Vagina (tissue), 2 donors: ENCODE measurements at regions not wholly inside any gene's neighbourhood (a gene's known extent, or its start where the extent isn't known, plus 50 kb on each side); places are given as distances from the start of the nearest gene placed in this dataset.

Source experiments
- CTCF ChIP-seq, 3 experiments: fragments of 450-650 bp in 2 of 3; fragments of 200-600 bp in 1 of 3; sonication (generic) in 1 of 3; IDR thresholded peaks; one replicate each; pipeline ENCODE4 v1.5.1; 2017 to 2019; ENCODE audit warnings: antibody characterized with exemption in 3 of 3, mild to moderate bottlenecking in 2 of 3, moderate library complexity in 2 of 3
- POLR2AphosphoS5 ChIP-seq, 2 donors: sonication (generic); formaldehyde crosslinking; IDR thresholded peaks; one replicate each; pipeline ENCODE4 v1.9.0; 2017; ENCODE audit warnings: antibody characterized with exemption in 2 of 2, mild to moderate bottlenecking in 2 of 2, low read depth in 1 of 2; ENCODE audit not compliant: insufficient read depth in 1 of 2

- TF ChIP-seq CTCF (IDR thresholded peaks at IDR 0.05) = no peak
- no peak for TF ChIP-seq POLR2AphosphoS5 (IDR thresholded peaks at IDR 0.05; ENCODE audit: insufficient read depth in 1 of 2, low read depth in 1 of 2)
These were observed 430.6 kb upstream of the FANCL start for GRCh38 chr2:58671675-58672074.
